NCI-H2227 (cell line): ENCODE measurements at regions not wholly inside any gene's neighbourhood (a gene's known extent, or its start where the extent isn't known, plus 50 kb on each side); places are given as distances from the start of the nearest gene placed in this dataset.

Experiments used
- DNase-seq: peaks from one replicate; lab custom pipeline; 2025; ENCODE audit not compliant: unreplicated experiment; lab: John Stamatoyannopoulos, UW

DNA sequence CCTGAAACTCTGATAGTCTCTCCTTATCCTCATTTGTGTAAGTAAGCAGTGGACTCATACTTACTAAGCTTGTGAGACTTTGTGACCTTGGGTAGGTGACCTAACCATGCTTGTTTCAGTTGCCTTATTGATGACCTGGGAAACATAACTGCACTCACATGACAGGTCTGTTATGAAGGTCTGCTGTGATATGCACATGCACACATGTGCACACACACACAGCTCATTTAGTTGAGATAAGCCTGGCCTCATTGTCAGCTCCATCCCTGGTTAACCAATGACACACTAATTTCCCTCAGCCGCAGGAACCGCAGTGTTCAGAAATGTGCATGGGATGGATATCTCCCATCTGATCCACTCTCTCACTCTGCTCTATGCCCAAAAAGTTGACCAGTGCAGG is 177.2 kb downstream of the GPAM start:
- DNase-seq: no peak

DNA sequence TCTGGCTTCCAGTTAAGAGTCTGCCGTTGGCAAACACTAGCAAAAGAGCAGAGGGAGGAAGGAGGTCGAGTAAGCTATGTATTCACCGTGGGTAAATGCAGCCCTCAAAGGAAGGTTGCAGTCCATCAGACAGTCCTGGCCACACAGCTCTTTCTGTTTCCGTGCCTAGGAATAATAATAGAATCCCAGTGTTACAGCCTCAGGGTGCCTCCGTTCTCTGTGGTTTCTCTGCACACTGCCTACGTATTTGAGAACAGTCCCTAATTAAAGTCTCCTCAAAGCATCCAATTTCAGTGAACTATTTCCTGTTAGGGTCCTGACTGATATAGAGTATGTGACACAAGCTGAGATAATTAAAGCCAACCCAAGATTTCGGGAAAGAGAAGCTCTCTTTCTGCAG is 176.7 kb downstream of the GPAM start:
- no peak for DNase-seq

DNA sequence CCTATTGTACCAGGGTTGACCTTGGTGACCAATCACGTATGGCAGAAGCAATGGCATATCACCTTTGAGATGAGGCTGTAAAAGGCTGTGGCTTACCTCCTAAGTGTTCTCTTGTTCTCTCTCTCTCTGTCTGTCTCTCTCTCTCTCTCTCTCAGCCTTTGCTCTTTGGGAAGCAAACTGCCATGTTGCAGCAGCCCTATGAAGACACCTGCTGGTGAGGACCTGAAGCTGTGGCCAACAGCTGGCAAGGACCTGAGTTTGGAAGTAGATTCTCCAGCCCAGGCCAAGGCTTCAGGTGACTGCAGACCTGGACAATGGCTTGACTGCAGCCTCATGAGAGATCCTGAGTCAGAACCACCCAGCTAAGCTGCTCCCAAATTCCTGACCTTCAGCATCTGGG is 161.4 kb downstream of the GPAM start:
- no peak for DNase-seq

DNA sequence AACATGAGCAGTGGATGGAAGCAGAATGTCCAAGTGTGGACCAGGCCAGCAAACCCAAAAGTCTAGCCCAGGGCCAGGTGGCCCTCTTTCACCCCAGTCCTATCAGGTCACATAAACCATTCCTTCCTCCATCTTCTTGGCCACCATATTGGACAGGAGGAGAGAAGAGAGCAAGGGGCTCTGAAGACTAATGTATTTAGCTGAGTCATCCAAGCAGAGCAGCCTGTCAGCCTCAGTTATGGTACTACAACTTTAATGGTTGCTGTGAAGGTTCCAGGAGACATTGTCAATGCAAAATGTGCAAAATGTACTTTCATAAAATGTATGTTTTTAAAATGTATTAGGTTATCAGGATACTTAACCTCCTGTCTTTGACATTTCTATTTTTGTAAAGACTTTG is 159.5 kb downstream of the GPAM start:
- DNase-seq: no peak

DNA sequence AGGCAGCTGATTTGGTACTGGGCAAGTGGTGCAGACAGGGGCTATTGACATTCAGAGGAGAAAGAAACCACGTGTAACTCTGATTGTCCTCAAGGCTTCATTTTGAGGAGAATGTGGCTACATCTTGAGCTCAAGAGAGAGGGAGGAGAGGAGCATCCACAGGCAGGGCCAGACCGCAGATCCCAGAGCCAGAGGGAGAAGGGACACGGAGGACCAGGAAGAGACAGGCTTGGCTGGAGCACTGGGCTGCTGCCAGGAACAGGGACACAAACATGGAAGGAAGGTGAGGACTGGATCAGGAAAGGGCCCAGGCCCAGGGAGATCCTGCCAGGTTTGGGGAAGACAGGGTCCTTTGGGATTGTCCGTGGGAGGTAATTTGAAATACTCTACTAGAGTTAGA is 158.3 kb downstream of the GPAM start:
- no peak for DNase-seq

DNA sequence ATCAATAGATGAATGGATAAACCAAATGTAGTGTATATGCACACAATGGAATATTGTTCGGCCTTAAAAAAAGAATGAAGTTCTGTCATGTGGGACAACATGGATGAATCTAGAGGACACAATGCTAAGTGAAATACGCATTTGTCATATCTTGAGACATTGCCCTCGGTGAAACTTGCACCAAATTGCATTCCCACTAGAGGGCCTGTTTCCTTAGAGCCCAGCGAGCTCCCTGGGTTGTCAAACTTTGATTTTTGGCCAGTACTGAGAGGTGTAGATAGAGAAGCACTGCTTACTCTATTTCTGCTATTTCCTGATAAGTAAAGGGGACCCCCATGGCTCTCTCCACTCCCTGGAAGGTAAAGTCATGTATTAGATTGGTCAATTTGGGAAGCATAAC is 157.1 kb downstream of the GPAM start:
- DNase-seq: no peak

DNA sequence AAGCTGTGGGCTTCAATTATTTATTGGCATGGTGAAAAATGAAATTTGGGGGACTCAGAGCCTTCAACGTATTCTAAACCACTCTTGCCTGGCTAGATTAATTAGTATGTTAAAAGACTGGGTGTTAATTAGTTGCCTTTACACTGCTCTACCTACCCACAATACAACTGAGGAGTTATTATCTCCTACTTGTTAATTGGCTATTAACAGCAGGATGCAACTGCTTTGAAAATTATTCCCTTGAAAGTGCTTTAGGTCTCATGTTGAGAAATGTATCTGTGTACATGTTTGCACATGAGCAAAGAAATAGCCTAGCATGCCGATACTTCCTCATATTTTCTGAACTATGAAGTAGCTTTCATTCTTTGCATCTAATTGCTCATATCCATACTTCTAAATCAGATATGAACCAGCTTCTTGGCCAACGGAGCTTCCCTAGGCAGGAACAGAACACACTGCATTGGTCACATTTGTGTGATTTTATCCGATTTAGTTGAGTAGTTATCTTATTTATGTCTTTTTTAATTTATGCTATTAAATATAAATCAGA is 155.8 kb downstream of the GPAM start:
- no peak for DNase-seq

DNA sequence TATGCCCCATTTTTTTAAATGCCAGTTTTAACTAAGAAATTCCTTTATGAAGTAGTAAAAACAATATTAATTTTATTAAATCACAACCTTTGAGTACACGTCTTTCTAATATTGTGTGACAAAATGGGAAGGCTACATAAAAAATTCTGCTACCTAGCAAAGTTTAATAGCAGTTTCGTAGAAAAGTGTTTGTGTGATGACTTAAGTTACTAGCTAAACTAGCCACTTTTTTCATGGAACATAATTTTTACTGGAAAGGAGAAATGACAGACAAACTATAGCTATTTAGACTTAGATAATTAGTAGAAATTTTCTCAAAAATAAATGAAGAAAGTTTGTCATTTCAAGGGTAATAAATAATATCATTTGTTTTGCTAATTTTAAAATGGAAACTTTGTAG is 153.1 kb downstream of the GPAM start:
- no peak for DNase-seq

DNA sequence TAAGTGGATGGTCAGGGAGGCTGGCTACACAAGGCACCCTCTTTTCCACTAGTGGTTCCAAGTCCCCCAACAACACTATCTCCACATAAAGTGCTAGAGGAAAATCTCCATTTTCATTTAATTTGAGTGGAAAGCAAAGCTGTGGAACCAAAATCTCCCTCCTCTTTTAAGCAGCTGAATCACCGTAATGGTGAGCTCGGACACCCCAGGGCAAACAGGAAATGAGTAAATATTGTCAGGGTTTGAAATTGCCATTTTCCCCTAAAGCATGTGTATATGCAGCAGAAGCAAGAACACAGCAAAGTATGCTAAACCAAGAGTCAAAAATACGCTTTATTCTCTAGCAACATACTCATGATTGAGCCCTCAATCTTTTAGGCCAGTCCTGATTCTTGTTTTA is 143.7 kb downstream of the GPAM start:
- DNase-seq: no peak

DNA sequence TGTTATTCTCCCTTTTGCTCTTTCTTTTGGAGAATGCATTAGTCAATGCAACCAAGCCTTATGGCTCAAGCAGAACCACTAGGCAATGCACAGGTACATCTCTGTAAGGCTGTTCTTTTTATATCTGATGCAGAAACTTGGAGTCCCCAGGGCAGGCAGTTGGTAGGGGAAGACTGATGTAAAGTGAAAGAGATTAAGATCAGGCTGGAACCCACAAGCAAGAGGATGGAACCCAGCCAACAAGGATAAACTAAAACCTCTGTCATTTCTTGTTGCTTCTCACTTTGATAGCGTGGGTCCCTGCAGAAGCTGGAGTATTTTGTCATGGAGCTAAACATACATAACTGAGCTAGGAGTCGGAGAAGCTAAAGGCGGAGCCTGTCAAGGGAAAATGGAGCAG is 142.9 kb downstream of the GPAM start:
- no peak for DNase-seq

DNA sequence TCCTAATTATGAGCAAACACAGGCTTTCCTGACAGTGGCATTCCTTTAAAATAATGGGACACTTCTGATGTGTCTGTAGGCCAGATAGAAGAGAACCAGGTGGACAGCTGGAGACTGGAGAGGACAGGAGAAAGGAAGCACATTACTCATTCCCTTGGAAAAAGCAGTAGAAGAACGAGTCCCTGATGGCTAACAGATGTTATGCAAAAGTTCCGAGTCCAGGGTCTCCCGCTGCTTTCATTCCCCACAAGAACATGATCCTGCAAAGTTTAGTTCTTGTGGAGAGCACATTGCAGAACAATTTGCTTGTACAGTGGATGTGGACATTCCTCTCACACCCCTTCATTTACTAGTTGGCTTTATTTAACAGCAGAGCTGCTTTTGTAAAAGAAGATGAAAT is 137.6 kb downstream of the GPAM start:
- no peak for DNase-seq

DNA sequence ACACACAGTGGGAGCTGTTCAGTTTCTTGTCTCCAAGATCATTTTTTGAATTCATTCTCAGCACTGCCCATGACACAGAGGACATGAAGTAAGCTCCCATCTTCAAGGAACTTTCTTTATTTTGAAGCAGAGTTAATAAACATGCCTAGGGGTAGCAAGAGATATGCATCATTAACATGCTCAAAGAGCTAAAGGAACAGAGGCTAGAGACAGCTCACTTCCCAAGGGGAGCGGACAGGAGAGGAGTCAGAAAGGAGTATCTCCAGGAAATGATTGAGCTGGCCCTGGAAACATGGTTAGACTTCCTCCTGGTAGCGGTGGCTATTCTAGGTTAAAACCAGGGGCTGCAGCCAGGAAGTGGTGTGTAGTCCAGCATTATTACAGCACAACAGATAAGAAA is 135.9 kb downstream of the GPAM start:
- DNase-seq: no peak

DNA sequence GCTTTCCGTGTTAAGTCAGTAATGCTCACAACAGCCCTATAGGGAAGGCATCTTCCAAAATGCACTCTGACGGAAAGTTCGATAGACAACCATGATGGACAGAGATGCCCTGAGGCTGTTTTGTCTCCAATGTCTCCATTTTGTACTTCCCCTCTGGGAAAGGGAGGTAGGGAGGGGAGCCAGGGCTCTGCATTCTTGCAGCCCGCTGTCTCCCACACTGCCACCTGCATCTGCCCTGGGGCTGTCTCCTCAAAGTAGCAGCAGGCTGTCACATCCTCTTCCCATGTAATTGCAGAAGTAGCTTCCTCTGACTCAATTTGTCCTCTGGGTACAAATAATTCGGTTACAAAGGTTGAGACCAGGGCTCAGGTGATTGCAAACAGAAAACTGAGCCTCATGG is 131.4 kb downstream of the GPAM start:
- no peak for DNase-seq

DNA sequence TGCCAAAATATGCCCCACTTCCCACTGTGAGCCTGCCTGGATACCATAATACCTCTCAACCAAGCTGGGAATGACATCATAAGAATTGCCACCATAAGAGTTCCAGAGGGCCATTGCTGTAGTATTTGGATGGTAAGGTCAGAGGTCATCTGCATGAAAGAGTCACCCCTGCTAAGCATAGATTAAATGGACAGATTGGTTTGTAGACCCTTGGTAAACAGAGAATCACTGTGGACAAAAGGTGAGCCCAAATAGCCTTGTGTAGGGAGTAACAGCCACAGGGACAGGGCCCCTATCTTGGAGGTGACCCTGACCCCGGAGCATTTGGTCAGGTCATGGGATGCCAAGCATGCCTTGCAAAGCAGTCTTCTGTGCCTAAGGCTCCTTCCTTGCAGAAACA is 129.7 kb downstream of the GPAM start:
- no peak for DNase-seq

DNA sequence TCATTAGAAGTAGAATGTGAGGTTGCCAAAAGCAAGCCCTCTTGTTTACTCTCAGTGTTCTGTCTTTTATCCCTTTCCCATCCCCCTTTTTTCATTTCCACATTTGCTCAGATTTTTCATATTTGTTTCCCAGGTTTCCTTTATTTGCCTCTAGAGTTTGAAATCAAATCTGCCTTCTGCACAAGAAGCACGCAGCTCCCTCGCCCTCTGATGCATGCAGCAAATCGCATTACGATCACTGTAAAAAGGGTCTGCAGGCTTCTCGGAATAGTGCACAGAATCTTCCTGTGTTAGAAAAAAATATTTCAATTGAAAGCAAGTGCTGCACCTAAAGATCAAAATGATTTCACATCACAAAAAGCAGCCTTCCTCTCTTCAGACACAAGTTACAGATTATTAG is 129.0 kb downstream of the GPAM start:
- no peak for DNase-seq

DNA sequence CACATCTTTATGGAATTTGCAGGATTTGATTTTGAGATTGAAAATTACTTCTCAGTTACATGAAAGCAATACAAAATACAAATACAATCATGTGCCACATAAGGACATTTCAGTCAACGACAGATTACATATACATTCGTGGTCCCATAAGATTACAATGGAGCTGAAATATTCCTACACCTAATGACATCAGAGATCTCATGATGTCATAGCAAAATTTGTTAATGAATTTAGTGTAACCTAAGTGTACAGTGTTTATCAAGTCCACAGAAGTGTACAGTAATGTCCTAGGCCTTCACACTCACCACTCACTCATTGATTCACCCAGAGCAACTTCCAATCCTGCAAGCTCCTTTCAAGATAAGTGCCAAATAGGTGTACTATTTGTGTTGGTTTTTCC is 126.5 kb downstream of the GPAM start:
- no peak for DNase-seq

DNA sequence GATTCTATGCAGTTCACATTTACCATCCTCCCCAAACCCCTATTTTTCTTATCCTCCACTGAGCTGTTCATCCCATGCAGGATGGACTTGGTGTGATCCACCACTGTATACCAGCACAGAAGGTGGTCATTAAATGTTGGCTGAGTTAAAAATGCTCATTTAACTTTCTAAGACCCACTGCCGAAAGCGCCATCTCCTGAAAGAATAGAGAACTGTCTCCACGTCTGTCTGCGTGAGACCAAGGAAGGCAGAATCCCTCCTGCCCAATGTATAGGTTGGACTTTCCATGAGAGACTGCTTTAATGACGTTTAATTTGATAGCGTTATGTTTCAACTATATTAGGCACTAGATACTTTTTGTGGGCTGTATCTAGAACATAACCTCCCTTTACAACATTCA is 124.3 kb downstream of the GPAM start:
- DNase-seq: no peak

DNA sequence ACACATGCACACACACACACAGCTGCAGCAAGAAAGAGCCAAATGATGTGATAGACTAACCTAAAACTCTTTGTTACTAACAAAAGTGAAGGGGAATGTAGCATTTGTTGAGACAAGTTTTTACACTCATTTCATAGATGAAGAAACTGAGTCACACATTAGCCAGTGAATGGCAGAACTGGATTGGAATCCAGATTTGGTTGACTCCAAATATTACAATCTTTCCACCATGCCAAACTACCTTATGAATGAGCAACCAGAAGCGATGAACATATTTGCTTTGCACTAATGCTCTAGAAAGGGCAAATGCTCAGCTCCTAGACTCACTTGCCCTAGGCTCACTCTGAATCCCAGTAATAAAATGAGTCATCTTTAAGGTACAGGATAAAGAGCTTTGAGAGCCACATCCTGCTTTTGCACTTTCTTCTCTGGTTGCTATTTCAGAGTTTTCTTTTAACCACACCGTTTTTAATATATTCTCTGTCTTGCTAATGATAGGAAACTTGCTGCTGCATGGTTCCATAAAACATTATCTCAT is 111.9 kb downstream of the GPAM start:
- DNase-seq: no peak

DNA sequence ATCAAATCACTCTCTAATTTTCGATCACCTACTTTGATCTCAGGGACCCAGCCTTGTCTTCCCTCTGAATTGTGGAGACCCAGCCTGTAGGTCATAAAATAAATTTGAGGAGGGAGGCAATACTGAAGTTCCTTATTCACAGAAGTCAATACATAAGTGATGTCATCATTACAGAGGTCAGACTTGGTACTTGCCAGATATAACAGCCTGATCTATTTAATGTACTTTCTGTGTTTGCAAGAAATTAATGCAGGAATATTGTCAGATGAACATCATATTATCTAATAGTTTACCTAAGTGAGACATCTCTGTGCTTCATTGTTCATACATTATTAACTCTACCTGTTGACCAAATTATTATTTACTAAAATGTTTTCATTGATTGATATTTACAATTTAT is 105.6 kb downstream of the GPAM start:
- DNase-seq: no peak

DNA sequence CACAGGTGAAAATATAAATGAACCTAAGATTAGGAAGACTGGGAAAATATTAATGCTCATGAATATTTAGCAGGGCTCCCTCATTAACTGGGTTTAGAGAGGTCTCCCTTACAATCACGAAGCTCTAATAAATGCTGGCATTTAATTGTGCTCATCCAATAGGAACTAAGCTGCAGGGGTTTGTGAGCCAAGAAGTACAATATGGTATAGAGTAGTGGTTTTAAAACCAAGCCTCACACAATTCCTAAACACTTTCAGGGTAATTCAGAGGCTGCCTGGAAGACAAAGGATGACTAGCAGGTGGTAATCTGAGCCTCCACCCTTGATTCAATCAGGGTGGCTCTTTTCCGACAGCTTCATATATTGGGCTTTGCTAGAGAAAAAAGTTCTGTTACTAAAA is 103.3 kb downstream of the GPAM start:
- DNase-seq: no peak

DNA sequence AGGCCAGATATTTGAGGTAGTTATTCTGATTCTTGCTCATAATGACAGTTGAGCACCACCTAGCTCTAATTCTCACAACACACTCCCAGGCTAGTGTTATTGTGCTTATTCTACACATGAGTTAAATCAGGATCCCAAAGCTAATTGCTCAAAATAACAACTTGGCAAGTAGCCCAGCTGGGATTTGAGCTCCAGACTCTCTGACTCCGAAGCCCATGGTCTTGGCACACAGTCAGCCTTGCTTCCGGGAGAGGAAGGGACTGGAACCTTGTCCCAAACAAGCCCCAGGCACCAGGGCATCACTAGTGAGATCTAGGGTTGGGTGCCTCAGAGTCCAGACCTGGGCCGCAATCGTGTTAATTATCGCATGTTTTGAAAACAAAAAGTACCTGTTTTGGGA is 101.4 kb downstream of the GPAM start:
- DNase-seq: no peak

DNA sequence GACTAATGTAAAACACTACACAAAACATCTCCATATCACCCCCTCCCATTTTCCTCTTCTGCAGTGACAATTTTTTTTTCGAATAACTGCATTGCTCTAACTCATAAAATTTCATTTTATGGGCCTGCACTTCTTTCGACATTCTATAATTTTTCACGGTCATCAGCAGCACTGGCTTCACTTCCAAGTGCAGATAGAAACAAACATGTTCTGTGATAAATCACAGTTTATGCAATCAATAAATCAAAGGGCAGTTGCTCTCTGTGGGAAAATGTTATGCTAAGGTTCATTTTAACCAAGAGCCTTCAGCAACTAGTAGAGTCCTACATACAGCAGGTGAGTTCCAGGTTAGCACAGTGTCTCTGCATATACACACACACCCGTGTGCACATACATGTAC is 100.1 kb downstream of the GPAM start:
- no peak for DNase-seq

DNA sequence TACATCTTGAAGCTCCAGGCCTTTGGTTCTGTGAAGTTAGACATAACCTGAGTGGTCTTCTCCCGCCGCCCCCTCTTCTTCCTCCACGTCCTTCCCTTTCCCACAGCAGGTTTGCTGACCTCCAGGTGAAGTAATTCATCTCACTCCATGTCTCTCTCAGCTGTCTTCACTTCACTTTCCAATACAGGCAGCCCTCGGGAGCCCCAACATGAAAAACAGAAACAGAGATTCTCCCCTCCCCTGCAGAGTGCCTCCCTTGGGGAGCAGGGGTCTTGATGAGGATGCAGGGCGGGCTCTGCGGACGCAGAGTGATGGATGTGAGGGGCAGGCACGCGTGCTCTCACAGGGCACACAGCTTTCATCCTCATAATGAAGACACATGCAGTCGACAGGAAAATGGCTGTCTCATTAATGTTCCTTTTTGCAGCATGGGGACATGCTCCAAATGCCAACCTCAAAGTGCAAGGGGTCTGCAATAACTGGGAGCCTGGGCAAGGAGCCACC is 95.6 kb downstream of the GPAM start:
- no peak for DNase-seq

DNA sequence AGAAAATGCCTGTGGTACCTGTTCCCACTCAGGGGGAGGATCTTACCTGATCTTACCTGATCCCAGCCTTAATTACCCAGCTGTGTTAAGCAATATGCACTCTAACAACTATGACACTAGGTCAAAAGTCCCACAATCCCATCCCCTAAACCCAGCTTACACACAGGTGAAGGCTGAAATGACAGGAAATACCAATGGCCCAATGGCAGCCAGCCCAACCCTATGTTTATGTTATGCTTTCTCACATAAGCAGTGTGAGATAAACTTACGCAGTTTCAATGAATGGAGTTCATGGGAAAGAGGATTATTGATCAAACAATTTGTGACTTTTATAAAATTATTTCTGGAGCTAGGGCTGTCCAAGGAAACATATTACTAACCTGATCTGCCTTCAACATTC is 91.9 kb downstream of the GPAM start:
- no peak for DNase-seq
